Chondrocyte (in vitro differentiated cells): ENCODE measurements at regions not wholly inside any gene's neighbourhood (a gene's known extent, or its start where the extent isn't known, plus 50 kb on each side); places are given as distances from the start of the nearest gene placed in this dataset.

Source experiments
- DNase-seq: peaks from one replicate; pipeline ENCODE4 v3.0.0; 2021; ENCODE audit warnings: mixed read lengths, low spot score
- H3K27ac Mint-ChIP-seq: one replicate; pipeline ENCODE4 v1.8.0; 2021; ENCODE audit warnings: mild to moderate bottlenecking, moderate library complexity, mixed read lengths; ENCODE audit not compliant: unreplicated experiment
- H3K27me3 Mint-ChIP-seq: 2 replicates; pipeline ENCODE4 v1.8.0; 2021; ENCODE audit warnings: low read depth, mixed read lengths
- H3K36me3 Mint-ChIP-seq: 2 replicates; pipeline ENCODE4 v1.8.0; 2021; ENCODE audit warnings: low read depth, mixed read lengths
- H3K4me1 Mint-ChIP-seq: 2 replicates; pipeline ENCODE4 v1.8.0; 2021; ENCODE audit warnings: low read depth, mild to moderate bottlenecking, mixed read lengths
- H3K4me3 Mint-ChIP-seq: one replicate; pipeline ENCODE4 v1.8.0; 2021; ENCODE audit warnings: mild to moderate bottlenecking, moderate library complexity, mixed read lengths; ENCODE audit not compliant: unreplicated experiment
- H3K9me3 Mint-ChIP-seq: 2 replicates; pipeline ENCODE4 v1.8.0; 2021; ENCODE audit warnings: low read depth, mixed read lengths
- CTCF ChIP-seq: fragments of 200-600 bp; sonication (generic); IDR thresholded peaks from 2 replicates; pipeline ENCODE4 v1.5.0; 2021; ENCODE audit warnings: antibody characterized with exemption, mild to moderate bottlenecking, moderate library complexity

GRCh38 chr4:15186149-15186548, 183.9 kb downstream of the CPEB2 start:
- peak overlapping the region; percentile 77 for H3K27ac Mint-ChIP-seq
- H3K4me1 Mint-ChIP-seq, result peaks cover 38% of the 10 kb centered on the region
- DNase-seq, result no peak
- H3K9me3 Mint-ChIP-seq, result no peaks in the 10 kb centered on the region
- H3K27me3 Mint-ChIP-seq, result no peaks in the 10 kb centered on the region
- H3K4me3 Mint-ChIP-seq, result no peak overlapping the region
- TF ChIP-seq CTCF, result no peak
- no peaks in the 10 kb centered on the region for H3K36me3 Mint-ChIP-seq

- no peak for TF ChIP-seq CTCF
- Mint-ChIP-seq H3K4me1 (peaks cover 38% of the 10 kb centered on the region), H3K4me3 (no peak overlapping the region), H3K27ac (peak overlapping the region; percentile 77), H3K36me3 (no peaks in the 10 kb centered on the region), H3K27me3 (no peaks in the 10 kb centered on the region), H3K9me3 (no peaks in the 10 kb centered on the region)
- DNase-seq, result no peak
These were observed 184.5 kb downstream of the CPEB2 start for GRCh38 chr4:15186806-15187205.

GRCh38 chr4:15188605-15189539, 186.6 kb downstream of the CPEB2 start:
- H3K27me3 Mint-ChIP-seq, result no peaks in the 10 kb centered on the region

DNA sequence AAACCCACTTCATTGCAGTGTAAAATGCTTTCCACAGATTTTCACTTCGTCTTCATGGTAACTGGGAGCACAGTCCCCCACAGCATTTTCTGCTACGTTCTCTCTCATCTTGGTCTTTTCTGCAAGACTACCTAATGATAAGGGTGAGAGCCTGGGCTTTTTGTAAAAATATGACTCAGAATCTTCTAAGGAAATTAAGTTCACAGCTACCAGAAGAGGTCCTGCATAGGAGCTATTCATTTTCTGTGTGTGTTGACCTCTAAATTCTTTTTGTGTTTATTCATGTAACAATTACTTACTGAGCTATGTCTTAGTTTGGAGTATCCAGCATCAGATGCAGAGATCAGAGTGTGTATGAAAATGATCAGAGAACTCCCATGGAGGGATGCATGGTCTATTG, 192.2 kb downstream of the CPEB2 start:
- Mint-ChIP-seq H3K4me3 (no peak overlapping the region), H3K27me3 (no peaks in the 10 kb centered on the region), H3K9me3 (no peaks in the 10 kb centered on the region), H3K36me3 (no peaks in the 10 kb centered on the region), H3K27ac (no peak overlapping the region), H3K4me1 (peaks cover 30% of the 10 kb centered on the region)
- TF ChIP-seq CTCF, result no peak
- DNase-seq, result no peak

More at GRCh38 chr4:15188605-15189539, 186.6 kb downstream of the CPEB2 start:
- H3K4me3 Mint-ChIP-seq, result no peak overlapping the region
- no peak for DNase-seq
- H3K4me1 Mint-ChIP-seq, result peaks cover 22% of the 10 kb centered on the region
- TF ChIP-seq CTCF, result no peak
- H3K27ac Mint-ChIP-seq, result no peak overlapping the region
- H3K9me3 Mint-ChIP-seq, result no peaks in the 10 kb centered on the region
- H3K36me3 Mint-ChIP-seq, result no peaks in the 10 kb centered on the region

DNA sequence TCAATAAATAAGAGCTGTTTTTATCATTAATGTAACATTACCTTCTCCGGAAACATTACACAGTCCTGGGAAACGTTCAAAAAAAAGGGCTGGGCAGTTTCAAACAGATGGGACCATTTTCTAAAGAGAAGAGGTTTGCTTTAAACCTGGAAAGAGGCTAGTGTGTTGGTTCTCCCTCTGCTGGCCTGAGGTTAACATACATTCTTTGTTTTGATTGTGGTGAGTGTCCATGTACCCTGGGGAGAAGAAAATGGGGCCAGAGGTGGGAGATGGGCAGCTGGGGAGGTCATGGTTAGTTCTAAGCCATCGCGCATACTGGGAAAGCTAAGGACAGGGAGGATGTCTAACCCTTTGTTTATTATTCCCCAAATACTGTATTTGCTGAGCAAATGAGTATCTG, 194.7 kb downstream of the CPEB2 start:
- Mint-ChIP-seq H3K36me3 (no peaks in the 10 kb centered on the region), H3K9me3 (no peaks in the 10 kb centered on the region), H3K27ac (no peak overlapping the region), H3K4me3 (no peak overlapping the region), H3K4me1 (peaks cover 30% of the 10 kb centered on the region), H3K27me3 (no peaks in the 10 kb centered on the region)
- no peak for DNase-seq
- peak; percentile 79 for TF ChIP-seq CTCF
